ENCODE measurements at regions not wholly inside any gene's neighbourhood (a gene's known extent, or its start where the extent isn't known, plus 50 kb on each side); places are given as distances from the start of the nearest gene placed in this dataset.
"Not testable (repeated sequence)": the region's sequence is repeated elsewhere in the genome, so short reads cannot be mapped to it uniquely, and the experiment has no call there.

DNA sequence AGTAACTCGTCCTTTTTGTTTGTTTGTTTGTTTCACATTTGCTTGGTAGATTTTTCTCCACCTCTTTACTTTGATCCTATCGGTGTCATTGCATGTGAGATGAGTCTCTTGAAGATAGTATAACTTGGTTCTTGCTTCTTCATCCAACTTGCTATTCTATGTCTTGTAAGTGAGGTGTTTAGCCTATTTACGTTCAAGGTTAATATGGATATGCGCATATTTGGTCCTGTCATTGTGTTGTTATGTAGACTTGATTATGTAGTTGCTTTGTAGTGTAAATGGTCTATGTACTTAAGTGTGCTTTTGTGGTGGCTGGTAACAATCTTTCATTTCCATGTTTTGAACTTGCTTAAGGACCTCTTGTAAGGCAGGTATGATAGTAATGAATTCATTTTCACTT lies 192.8 kb upstream of the MAGI2 start:
- no peak overlapping the region for H3K4me3 ChIP-seq (ENCODE audit: low read depth, low read length)
- no peak for TF ChIP-seq CTCF (IDR thresholded peaks at IDR 0.05; ENCODE audit: low read depth, low read length, missing control alignments)
- DNase-seq (ENCODE audit: low read depth), result no peak

GRCh38 chr7:79636849-79637248 lies 183.4 kb upstream of the MAGI2 start:
- no peak for TF ChIP-seq CTCF (IDR thresholded peaks at IDR 0.05; ENCODE audit: low read depth, low read length, missing control alignments)
- H3K4me3 ChIP-seq (ENCODE audit: low read depth, low read length), result no peak overlapping the region
- no peak for DNase-seq (ENCODE audit: low read depth)

DNA sequence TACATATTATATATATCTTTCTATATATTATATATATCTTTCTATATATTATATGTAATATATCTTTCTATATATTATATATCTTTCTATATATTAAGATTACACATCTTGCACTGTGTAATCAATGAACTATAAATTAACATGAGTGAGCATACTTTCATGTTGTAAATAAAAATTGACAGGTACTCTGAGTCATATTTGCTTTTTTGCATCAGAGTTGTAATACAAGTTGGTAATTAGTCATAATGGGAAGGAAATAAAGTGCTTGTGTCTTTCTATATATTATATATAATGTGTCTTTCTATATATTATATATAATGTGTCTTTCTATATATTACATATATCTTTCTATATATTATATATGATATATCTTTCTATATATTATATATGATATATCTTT lies 172.5 kb upstream of the MAGI2 start:
- H3K4me3 ChIP-seq (ENCODE audit: low read depth, low read length); DNase-seq (ENCODE audit: low read depth): not testable (repeated sequence)

GRCh38 chr7:79624336-79624735 lies 170.9 kb upstream of the MAGI2 start:
- no peak overlapping the region for H3K4me3 ChIP-seq (ENCODE audit: low read depth, low read length)
- no peak for DNase-seq (ENCODE audit: low read depth)
- no peak for TF ChIP-seq CTCF (IDR thresholded peaks at IDR 0.05; ENCODE audit: low read depth, low read length, missing control alignments)

GRCh38 chr7:79622781-79623180 lies 169.3 kb upstream of the MAGI2 start:
- no peak for DNase-seq (ENCODE audit: low read depth)
- H3K4me3 ChIP-seq (ENCODE audit: low read depth, low read length), result no peak overlapping the region
- no peak for TF ChIP-seq CTCF (IDR thresholded peaks at IDR 0.05; ENCODE audit: low read depth, low read length, missing control alignments)

- H3K4me3 ChIP-seq (ENCODE audit: low read depth, low read length), result no peak overlapping the region
- DNase-seq (ENCODE audit: low read depth), result no peak
- no peak for TF ChIP-seq CTCF (IDR thresholded peaks at IDR 0.05; ENCODE audit: low read depth, low read length, missing control alignments)
These were observed 166.8 kb upstream of the MAGI2 start for GRCh38 chr7:79620291-79620690.

DNA sequence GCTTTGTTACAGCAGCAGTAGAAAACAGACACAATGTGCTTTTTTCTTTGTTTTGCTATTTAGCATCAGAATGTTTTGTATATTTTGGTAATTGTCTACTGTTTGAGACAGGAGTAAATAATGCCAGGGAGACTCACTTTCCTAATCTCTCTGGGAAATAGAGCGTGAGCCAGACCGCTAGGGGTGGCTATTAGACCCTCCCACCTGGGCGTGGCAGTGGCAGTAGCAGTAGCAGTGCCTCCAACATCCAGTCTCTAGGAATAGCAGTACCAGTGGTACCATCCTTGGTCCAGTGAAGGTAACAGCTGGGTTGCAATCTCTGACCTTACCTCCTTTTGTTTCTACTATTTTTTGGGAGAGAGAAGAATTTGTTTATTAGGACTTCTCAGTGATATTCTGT lies 165.7 kb upstream of the MAGI2 start:
- no peak for DNase-seq (ENCODE audit: low read depth)
- H3K4me3 ChIP-seq (ENCODE audit: low read depth, low read length), result no peak overlapping the region
- TF ChIP-seq CTCF (IDR thresholded peaks at IDR 0.05; ENCODE audit: low read depth, low read length, missing control alignments), result no peak
